HT-29 (cell line): ENCODE measurements at regions not wholly inside any gene's neighbourhood (a gene's known extent, or its start where the extent isn't known, plus 50 kb on each side); places are given as distances from the start of the nearest gene placed in this dataset. TPM values are rescaled to one million over a fixed set of nuclear protein-coding genes. Genes with fewer than 3 reads are reported as not detected.

Source experiments
- DNase-seq: peaks from one replicate; pipeline ENCODE4 v3.0.0-alpha.2; 2015; ENCODE audit warnings: low spot score
- small RNA-seq: library from RNA; depleted of rRNA; stranded (forward); fragments of <200 nt; gene quantifications from one replicate; pipeline ENCODE3, GENCODE V24; 2014

DNA sequence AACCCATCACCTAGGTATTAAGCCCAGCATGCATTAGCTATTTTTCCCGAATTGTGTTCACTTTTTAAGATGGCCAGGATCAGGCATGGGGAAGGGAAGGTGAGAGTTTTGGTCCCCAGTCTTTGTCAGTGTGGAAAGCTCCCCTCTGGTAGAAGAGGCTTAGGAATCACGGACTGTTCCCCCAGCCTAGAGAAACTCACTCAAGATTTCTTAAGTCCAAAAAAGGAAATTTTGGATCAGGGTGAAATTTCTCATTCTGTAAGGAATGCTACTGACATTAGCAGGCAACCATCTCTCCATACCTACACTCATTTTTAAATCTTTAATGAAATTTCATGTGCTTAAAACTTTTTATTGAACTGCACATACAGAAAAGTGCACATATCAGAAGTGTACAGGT, 70.3 kb upstream of the GALNT15 start:
- no peak for DNase-seq

- no peak for DNase-seq
Observed at GRCh38 chr3:16106050-16106449, 68.4 kb upstream of the GALNT15 start.

DNA sequence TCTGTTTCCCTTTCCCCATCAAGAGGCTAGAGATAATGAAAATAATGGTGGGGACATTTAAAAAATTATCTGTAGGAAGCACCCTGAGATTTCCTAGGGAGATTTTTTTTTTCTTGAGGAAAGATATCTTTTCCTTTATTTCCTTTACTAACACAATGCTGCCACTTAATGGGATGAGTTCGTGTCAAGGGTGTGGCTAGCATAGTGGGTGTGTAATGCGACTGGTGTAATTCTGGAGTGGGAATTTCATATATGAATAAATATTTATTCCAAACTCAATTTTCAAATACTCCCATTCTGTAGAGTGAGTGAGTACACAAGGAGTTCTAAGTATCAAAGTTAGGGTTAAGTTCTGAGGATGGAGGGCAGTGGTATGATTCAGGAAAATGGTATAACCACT, 66.1 kb upstream of the GALNT15 start:
- no peak for DNase-seq

DNA sequence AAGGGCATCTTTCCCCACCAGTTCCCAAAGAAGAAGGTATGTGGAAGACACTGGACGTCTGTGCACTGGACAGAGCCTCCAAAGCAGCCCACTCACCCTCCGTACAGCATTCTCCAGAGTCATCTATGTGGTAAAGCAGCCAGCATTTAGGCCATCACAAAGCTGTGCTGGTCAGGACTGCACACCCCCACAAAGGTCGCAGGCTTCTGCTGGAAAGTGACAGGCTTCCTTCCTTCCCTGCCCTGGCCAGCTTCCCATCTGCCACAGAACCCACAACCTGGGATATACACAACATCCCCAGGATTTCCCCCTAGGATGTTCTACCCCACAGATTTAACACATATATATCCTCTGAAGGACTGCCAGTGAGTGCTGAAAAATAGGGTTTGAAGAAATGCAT, 64.6 kb upstream of the GALNT15 start:
- DNase-seq: no peak

DNA sequence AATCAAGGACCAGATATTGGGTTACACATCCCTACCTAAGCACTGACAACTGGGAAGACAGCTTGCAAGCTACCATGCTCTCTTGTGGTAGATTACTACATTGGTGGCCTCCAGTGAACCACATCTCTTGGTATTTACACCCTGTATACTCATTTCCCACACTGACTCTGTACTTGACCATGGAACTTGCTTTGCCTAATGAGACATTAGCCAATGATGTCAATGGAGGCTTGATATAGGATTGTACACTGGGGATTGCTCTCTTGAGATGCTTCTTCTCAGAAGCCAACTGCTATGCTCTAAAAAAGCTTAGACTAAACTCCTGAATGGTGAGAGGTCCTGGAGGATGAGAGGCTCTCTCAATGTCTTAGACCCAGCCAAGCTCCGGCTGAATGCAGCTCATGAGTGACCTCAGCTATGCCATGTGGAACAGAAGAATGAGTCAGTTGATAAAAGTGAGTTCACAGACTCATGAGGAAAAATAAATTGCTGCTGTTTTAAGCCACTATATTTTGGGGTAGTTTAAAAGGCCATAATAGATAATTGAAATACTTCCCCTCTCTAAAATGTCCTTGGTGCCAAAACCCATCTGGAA, 61.5 kb upstream of the GALNT15 start:
- no peak for DNase-seq

GRCh38 chr3:16113704-16114103, 60.8 kb upstream of the GALNT15 start:
- DNase-seq: no peak

- DNase-seq: no peak
Observed at GRCh38 chr3:16114429-16114828, 60.1 kb upstream of the GALNT15 start.

DNA sequence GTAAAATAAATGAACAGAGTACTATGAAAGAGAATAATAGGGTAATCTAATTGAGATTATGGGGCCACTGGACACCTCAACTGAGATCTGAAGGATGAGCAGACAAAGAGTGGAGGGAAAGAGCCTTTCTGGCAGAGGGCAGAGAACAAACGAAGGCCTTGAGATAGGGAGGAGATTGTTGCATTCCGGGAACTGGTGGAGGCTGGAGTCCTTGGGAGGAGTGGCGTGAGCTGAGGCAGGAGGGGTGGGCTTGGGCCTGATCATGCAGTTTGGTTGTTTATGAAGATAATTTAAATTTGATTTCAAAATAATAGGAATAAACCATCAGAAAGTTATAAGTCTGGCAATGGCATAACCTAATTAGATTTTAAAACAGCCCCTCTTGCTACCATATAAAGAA, 59.5 kb upstream of the GALNT15 start:
- no peak for DNase-seq

GRCh38 chr3:16118396-16118795, 56.1 kb upstream of the GALNT15 start:
- DNase-seq: no peak

- no peak for DNase-seq
Observed at GRCh38 chr3:16119887-16120286, 54.6 kb upstream of the GALNT15 start.

GRCh38 chr3:16121391-16121790, 53.1 kb upstream of the GALNT15 start:
- no peak for DNase-seq

- no peak for DNase-seq
Observed at GRCh38 chr3:16122155-16122554, 52.3 kb upstream of the GALNT15 start.

DNA sequence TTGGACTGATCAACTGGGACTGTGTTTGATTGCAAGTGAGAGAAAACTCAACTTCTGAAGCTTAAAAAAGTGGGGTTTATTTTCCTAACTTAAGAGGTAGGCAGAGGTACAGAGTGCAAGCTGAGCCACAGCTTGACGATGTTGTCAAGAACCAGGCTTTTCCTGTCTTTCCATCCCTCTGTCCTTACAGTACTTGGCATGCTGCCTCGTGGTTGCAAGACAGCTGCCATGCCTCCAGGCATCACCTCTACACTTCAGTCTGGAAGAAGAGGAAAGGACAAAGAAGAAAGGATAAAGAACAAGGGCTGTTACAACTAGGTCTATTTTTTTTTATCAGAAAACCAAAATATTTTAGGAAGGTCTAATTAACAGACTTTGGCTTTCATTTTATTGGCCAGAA, 51.8 kb upstream of the GALNT15 start:
- DNase-seq: no peak

GRCh38 chr3:16124636-16125035, 49.8 kb upstream of the GALNT15 start:
- DNase-seq: no peak

Small RNAs in the stretch of these regions (small RNA-seq; reads per million reads assigned to genes)
- gene MIR563: not detected
